HG03521 (cell line): ENCODE measurements at regions not wholly inside any gene's neighbourhood (a gene's known extent, or its start where the extent isn't known, plus 50 kb on each side); places are given as distances from the start of the nearest gene placed in this dataset.
A peak's percentile ranks its signal among the peaks of the same experiment; 100 is the strongest.

Experiments used
- ATAC-seq: cut with Tn5 transposase; IDR thresholded peaks from one replicate; pipeline ENCODE4 v1.9.1; 2021; ENCODE audit warnings: mild to moderate bottlenecking, moderate library complexity; ENCODE audit not compliant: unreplicated experiment

GRCh38 chr5:160961038-160961437 lies 109.0 kb upstream of the ATP10B start:
- ATAC-seq, result no peak

- no peak for ATAC-seq
Measured at GRCh38 chr5:160960592-160960991, 108.6 kb upstream of the ATP10B start.

- ATAC-seq, result no peak
Measured at GRCh38 chr5:160959804-160960203, 107.8 kb upstream of the ATP10B start.

GRCh38 chr5:160957312-160957861 lies 105.4 kb upstream of the ATP10B start:
- ATAC-seq, result peak; percentile 49

- ATAC-seq, result no peak
Measured at GRCh38 chr5:160956051-160956450, 104.0 kb upstream of the ATP10B start.

GRCh38 chr5:160950311-160950710 lies 98.3 kb upstream of the ATP10B start:
- no peak for ATAC-seq

- no peak for ATAC-seq
Measured at GRCh38 chr5:160940725-160941124, 88.7 kb upstream of the ATP10B start.

GRCh38 chr5:160938532-160938931 lies 86.5 kb upstream of the ATP10B start:
- ATAC-seq, result no peak

- no peak for ATAC-seq
Measured at GRCh38 chr5:160937570-160937969, 85.6 kb upstream of the ATP10B start.

GRCh38 chr5:160935776-160936175 lies 83.8 kb upstream of the ATP10B start:
- no peak for ATAC-seq

- ATAC-seq, result no peak
Measured at GRCh38 chr5:160931283-160931682, 79.3 kb upstream of the ATP10B start.

- no peak for ATAC-seq
Measured at GRCh38 chr5:160930406-160930805, 78.4 kb upstream of the ATP10B start.

GRCh38 chr5:160929906-160930305 lies 77.9 kb upstream of the ATP10B start:
- ATAC-seq, result no peak

GRCh38 chr5:160929360-160929759 lies 77.3 kb upstream of the ATP10B start:
- ATAC-seq, result no peak

GRCh38 chr5:160926428-160926827 lies 74.4 kb upstream of the ATP10B start:
- no peak for ATAC-seq

- ATAC-seq, result no peak
Measured at GRCh38 chr5:160925281-160925680, 73.3 kb upstream of the ATP10B start.

GRCh38 chr5:160923936-160924710 lies 72.1 kb upstream of the ATP10B start:
- ATAC-seq, result no peak

GRCh38 chr5:160923411-160923810 lies 71.4 kb upstream of the ATP10B start:
- no peak for ATAC-seq

GRCh38 chr5:160922311-160922710 lies 70.3 kb upstream of the ATP10B start:
- ATAC-seq, result no peak

- no peak for ATAC-seq
Measured at GRCh38 chr5:160921423-160922285, 69.6 kb upstream of the ATP10B start.

- no peak for ATAC-seq
Measured at GRCh38 chr5:160919626-160920025, 67.6 kb upstream of the ATP10B start.

GRCh38 chr5:160918386-160918785 lies 66.4 kb upstream of the ATP10B start:
- ATAC-seq, result no peak
